ENCODE measurements at regions not wholly inside any gene's neighbourhood (a gene's known extent, or its start where the extent isn't known, plus 50 kb on each side); places are given as distances from the start of the nearest gene placed in this dataset.
A peak's percentile ranks its signal among the peaks of the same experiment; 100 is the strongest.
"Not testable (repeated sequence)": the region's sequence is repeated elsewhere in the genome, so short reads cannot be mapped to it uniquely, and the experiment has no call there.

- no peak for DNase-seq (ENCODE audit: low spot score)
Observed at GRCh38 chr15:56808160-56808559, 74.9 kb upstream of the ZNF280D start.

- no peak for DNase-seq (ENCODE audit: low spot score)
Observed at GRCh38 chr15:56806148-56806536, 72.8 kb upstream of the ZNF280D start.

- peak; percentile 57 for DNase-seq (ENCODE audit: low spot score)
Observed at GRCh38 chr15:56805466-56806147, 72.3 kb upstream of the ZNF280D start.

- DNase-seq (ENCODE audit: low spot score) = peak; percentile 36
Observed at GRCh38 chr15:56804938-56805337, 71.6 kb upstream of the ZNF280D start.

GRCh38 chr15:56804279-56804678, 71.0 kb upstream of the ZNF280D start:
- DNase-seq (ENCODE audit: low spot score) = no peak

GRCh38 chr15:56802161-56802560, 68.9 kb upstream of the ZNF280D start:
- DNase-seq (ENCODE audit: low spot score) = no peak

GRCh38 chr15:56798639-56799038, 65.3 kb upstream of the ZNF280D start:
- DNase-seq (ENCODE audit: low spot score) = no peak

- no peak for DNase-seq (ENCODE audit: low spot score)
Observed at GRCh38 chr15:56797720-56798275, 64.5 kb upstream of the ZNF280D start.

GRCh38 chr15:56795502-56795901, 62.2 kb upstream of the ZNF280D start:
- DNase-seq (ENCODE audit: low spot score) = no peak

GRCh38 chr15:56794553-56795329, 61.4 kb upstream of the ZNF280D start:
- DNase-seq (ENCODE audit: low spot score) = no peak

GRCh38 chr15:56794165-56794552, 60.9 kb upstream of the ZNF280D start:
- DNase-seq (ENCODE audit: low spot score) = no peak

- DNase-seq (ENCODE audit: low spot score) = no peak
Observed at GRCh38 chr15:56792211-56792610, 58.9 kb upstream of the ZNF280D start.

GRCh38 chr15:56791521-56791920, 58.2 kb upstream of the ZNF280D start:
- DNase-seq (ENCODE audit: low spot score) = not testable (repeated sequence)

GRCh38 chr15:56788359-56788758, 55.0 kb upstream of the ZNF280D start:
- DNase-seq (ENCODE audit: low spot score) = no peak

- DNase-seq (ENCODE audit: low spot score) = no peak
Observed at GRCh38 chr15:56786966-56787365, 53.7 kb upstream of the ZNF280D start.

- no peak for DNase-seq (ENCODE audit: low spot score)
Observed at GRCh38 chr15:56783857-56784661, 50.8 kb upstream of the ZNF280D start.

GRCh38 chr15:56783156-56783856, 50.0 kb upstream of the ZNF280D start:
- DNase-seq (ENCODE audit: low spot score) = no peak
